ENCODE measurements at regions not wholly inside any gene's neighbourhood (a gene's known extent, or its start where the extent isn't known, plus 50 kb on each side); places are given as distances from the start of the nearest gene placed in this dataset.

DNA sequence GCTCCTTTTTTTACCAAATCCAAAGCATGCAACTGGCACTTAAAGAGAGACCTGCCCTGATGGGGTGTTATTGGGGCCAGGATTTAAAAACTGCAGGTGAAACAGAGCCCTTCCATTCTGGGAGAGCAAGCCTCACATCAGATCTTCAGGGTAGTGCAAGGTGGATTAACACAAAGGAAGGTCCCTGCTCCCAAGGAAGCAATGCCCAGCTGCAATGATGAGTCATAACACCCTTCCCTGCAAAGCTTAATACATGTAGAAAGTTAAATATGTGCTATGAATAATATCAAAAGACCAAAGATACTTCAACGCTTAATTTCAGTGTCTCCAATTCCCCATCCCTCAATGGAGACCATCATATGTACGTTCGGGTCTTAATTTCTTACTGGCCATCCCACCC, 508.0 kb downstream of the OMA1 start:
- TF ChIP-seq, protein P1, sequence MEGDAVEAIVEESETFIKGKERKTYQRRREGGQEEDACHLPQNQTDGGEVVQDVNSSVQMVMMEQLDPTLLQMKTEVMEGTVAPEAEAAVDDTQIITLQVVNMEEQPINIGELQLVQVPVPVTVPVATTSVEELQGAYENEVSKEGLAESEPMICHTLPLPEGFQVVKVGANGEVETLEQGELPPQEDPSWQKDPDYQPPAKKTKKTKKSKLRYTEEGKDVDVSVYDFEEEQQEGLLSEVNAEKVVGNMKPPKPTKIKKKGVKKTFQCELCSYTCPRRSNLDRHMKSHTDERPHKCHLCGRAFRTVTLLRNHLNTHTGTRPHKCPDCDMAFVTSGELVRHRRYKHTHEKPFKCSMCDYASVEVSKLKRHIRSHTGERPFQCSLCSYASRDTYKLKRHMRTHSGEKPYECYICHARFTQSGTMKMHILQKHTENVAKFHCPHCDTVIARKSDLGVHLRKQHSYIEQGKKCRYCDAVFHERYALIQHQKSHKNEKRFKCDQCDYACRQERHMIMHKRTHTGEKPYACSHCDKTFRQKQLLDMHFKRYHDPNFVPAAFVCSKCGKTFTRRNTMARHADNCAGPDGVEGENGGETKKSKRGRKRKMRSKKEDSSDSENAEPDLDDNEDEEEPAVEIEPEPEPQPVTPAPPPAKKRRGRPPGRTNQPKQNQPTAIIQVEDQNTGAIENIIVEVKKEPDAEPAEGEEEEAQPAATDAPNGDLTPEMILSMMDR (IDR thresholded peaks at IDR 0.05) = no peak
- TF ChIP-seq POLR2A (IDR thresholded peaks at IDR 0.05) (no peak), EP300 (IDR thresholded peaks at IDR 0.05) (no peak)
